ENCODE measurements at regions not wholly inside any gene's neighbourhood (a gene's known extent, or its start where the extent isn't known, plus 50 kb on each side); places are given as distances from the start of the nearest gene placed in this dataset.
"Not testable (repeated sequence)": the region's sequence is repeated elsewhere in the genome, so short reads cannot be mapped to it uniquely, and the experiment has no call there.

GRCh38 chr5:52139888-52140615, 647.7 kb upstream of the ITGA1 start:
- no peak overlapping the region for H3K27ac ChIP-seq (ENCODE audit: low read length)
- no peak overlapping the region for H2AFZ ChIP-seq (ENCODE audit: low read depth, low read length)
- TF ChIP-seq TAF1 (IDR thresholded peaks at IDR 0.05; ENCODE audit: low read depth) = no peak
- TF ChIP-seq EZH2 (IDR thresholded peaks at IDR 0.05; ENCODE audit: borderline replicate concordance, insufficient read depth, low read length, poor library complexity, severe bottlenecking) = no peak
- TF ChIP-seq SMC3 (conservative IDR thresholded peaks at IDR 0.05; ENCODE audit: poor library complexity) = no peak
- no peak for TF ChIP-seq EP300 (conservative IDR thresholded peaks at IDR 0.05; ENCODE audit: poor library complexity, severe bottlenecking)
- H3F3A ChIP-seq (ENCODE audit: insufficient read depth, low read length, poor library complexity, severe bottlenecking) = no peaks in the 10 kb centered on the region
- no peak overlapping the region for H3K4me2 ChIP-seq (ENCODE audit: low read length)
- H3K27me3 ChIP-seq (ENCODE audit: insufficient read depth, low read depth, low read length) = no peaks in the 10 kb centered on the region
- no peaks in the 10 kb centered on the region for H4K20me1 ChIP-seq (ENCODE audit: insufficient read depth)
- H3K36me3 ChIP-seq (ENCODE audit: insufficient read depth, low read length) = no peaks in the 10 kb centered on the region
- H3K9me2 ChIP-seq (ENCODE audit: insufficient read depth, low read length) = no peaks in the 10 kb centered on the region
- H3K4me3 ChIP-seq (ENCODE audit: low read length) = no peak overlapping the region
- no peaks in the 10 kb centered on the region for H3K79me2 ChIP-seq (replicated peaks; ENCODE audit: insufficient read depth, low read length)
- H3K9me3 ChIP-seq (ENCODE audit: low read length) = no peaks in the 10 kb centered on the region
- H3K9ac ChIP-seq (ENCODE audit: low read length) = no peak overlapping the region

- Histone ChIP-seq H3K9me2 (ENCODE audit: insufficient read depth, low read length) (no peaks in the 10 kb centered on the region), H3K27ac (ENCODE audit: low read length) (no peak overlapping the region), H3K9ac (ENCODE audit: low read length) (no peak overlapping the region), H3K79me2 (replicated peaks; ENCODE audit: insufficient read depth, low read length) (no peaks in the 10 kb centered on the region), H3K4me2 (ENCODE audit: low read length) (no peak overlapping the region), H3K4me3 (ENCODE audit: low read length) (no peak overlapping the region), H2AFZ (ENCODE audit: low read depth, low read length) (no peak overlapping the region), H3K27me3 (ENCODE audit: insufficient read depth, low read depth, low read length) (no peaks in the 10 kb centered on the region), H3K9me3 (ENCODE audit: low read length) (no peaks in the 10 kb centered on the region), H4K20me1 (ENCODE audit: insufficient read depth) (no peaks in the 10 kb centered on the region), H3F3A (ENCODE audit: insufficient read depth, low read length, poor library complexity, severe bottlenecking) (no peaks in the 10 kb centered on the region), H3K36me3 (ENCODE audit: insufficient read depth, low read length) (no peaks in the 10 kb centered on the region)
- TF ChIP-seq RAD21 (conservative IDR thresholded peaks at IDR 0.05) = no peak
Measured at GRCh38 chr5:52148679-52149078, 639.0 kb upstream of the ITGA1 start.

DNA sequence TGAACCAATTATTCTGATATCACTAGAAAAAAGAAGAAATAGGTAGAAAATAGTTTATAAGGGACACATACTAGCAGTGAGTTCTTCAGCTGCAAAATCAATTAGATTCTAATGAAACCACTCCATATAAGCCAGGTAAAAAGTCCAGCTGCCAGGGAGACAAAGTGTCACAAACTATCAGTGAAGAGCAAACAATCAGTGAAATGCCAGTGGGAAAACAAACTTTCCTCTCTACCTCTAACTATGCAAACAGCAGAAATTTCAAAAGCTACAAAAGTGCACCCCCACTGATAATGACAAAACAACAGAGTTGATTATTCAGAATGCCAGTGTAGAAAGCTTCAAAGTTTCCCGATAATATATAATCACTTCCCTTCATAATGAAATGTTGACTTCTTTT, 637.2 kb upstream of the ITGA1 start:
- Histone ChIP-seq H3K9ac (ENCODE audit: low read length) (no peak overlapping the region), H3K9me2 (ENCODE audit: insufficient read depth, low read length) (no peaks in the 10 kb centered on the region), H3K36me3 (ENCODE audit: insufficient read depth, low read length) (no peaks in the 10 kb centered on the region), H3F3A (ENCODE audit: insufficient read depth, low read length, poor library complexity, severe bottlenecking) (no peaks in the 10 kb centered on the region), H3K9me3 (ENCODE audit: low read length) (no peaks in the 10 kb centered on the region), H3K27me3 (ENCODE audit: insufficient read depth, low read depth, low read length) (no peaks in the 10 kb centered on the region), H3K4me2 (ENCODE audit: low read length) (no peak overlapping the region), H3K27ac (ENCODE audit: low read length) (no peak overlapping the region), H3K4me3 (ENCODE audit: low read length) (no peak overlapping the region), H2AFZ (ENCODE audit: low read depth, low read length) (no peak overlapping the region), H3K79me2 (replicated peaks; ENCODE audit: insufficient read depth, low read length) (no peaks in the 10 kb centered on the region), H4K20me1 (ENCODE audit: insufficient read depth) (no peaks in the 10 kb centered on the region)
- no peak for TF ChIP-seq EP300 (conservative IDR thresholded peaks at IDR 0.05; ENCODE audit: poor library complexity, severe bottlenecking)
- TF ChIP-seq SMC3 (conservative IDR thresholded peaks at IDR 0.05; ENCODE audit: poor library complexity) = no peak
- TF ChIP-seq TAF1 (IDR thresholded peaks at IDR 0.05; ENCODE audit: low read depth) = no peak
- no peak for TF ChIP-seq RAD21 (conservative IDR thresholded peaks at IDR 0.05)
- TF ChIP-seq POLR2AphosphoS5 (IDR thresholded peaks at IDR 0.05) = no peak
- TF ChIP-seq, protein P1, sequence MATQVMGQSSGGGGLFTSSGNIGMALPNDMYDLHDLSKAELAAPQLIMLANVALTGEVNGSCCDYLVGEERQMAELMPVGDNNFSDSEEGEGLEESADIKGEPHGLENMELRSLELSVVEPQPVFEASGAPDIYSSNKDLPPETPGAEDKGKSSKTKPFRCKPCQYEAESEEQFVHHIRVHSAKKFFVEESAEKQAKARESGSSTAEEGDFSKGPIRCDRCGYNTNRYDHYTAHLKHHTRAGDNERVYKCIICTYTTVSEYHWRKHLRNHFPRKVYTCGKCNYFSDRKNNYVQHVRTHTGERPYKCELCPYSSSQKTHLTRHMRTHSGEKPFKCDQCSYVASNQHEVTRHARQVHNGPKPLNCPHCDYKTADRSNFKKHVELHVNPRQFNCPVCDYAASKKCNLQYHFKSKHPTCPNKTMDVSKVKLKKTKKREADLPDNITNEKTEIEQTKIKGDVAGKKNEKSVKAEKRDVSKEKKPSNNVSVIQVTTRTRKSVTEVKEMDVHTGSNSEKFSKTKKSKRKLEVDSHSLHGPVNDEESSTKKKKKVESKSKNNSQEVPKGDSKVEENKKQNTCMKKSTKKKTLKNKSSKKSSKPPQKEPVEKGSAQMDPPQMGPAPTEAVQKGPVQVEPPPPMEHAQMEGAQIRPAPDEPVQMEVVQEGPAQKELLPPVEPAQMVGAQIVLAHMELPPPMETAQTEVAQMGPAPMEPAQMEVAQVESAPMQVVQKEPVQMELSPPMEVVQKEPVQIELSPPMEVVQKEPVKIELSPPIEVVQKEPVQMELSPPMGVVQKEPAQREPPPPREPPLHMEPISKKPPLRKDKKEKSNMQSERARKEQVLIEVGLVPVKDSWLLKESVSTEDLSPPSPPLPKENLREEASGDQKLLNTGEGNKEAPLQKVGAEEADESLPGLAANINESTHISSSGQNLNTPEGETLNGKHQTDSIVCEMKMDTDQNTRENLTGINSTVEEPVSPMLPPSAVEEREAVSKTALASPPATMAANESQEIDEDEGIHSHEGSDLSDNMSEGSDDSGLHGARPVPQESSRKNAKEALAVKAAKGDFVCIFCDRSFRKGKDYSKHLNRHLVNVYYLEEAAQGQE (IDR thresholded peaks at IDR 0.05; ENCODE audit: borderline replicate concordance) = no peak
- no peak for TF ChIP-seq MXI1 (conservative IDR thresholded peaks at IDR 0.05; ENCODE audit: poor library complexity, severe bottlenecking)
- TF ChIP-seq EZH2 (IDR thresholded peaks at IDR 0.05; ENCODE audit: borderline replicate concordance, insufficient read depth, low read length, poor library complexity, severe bottlenecking) = no peak
- TF ChIP-seq CTCF (IDR thresholded peaks at IDR 0.05; ENCODE audit: poor library complexity, severe bottlenecking) = no peak

GRCh38 chr5:52156809-52157208, 630.9 kb upstream of the ITGA1 start:
- not testable (repeated sequence) for H3K27me3 ChIP-seq (ENCODE audit: insufficient read depth, low read depth, low read length); H4K20me1 ChIP-seq (ENCODE audit: insufficient read depth); H3K4me3 ChIP-seq (ENCODE audit: low read length); H3K27ac ChIP-seq (ENCODE audit: low read length); H3F3A ChIP-seq (ENCODE audit: insufficient read depth, low read length, poor library complexity, severe bottlenecking); H3K9me2 ChIP-seq (ENCODE audit: insufficient read depth, low read length); H3K4me2 ChIP-seq (ENCODE audit: low read length); H3K36me3 ChIP-seq (ENCODE audit: insufficient read depth, low read length); H2AFZ ChIP-seq (ENCODE audit: low read depth, low read length); H3K9ac ChIP-seq (ENCODE audit: low read length); H3K79me2 ChIP-seq (replicated peaks; ENCODE audit: insufficient read depth, low read length); H3K9me3 ChIP-seq (ENCODE audit: low read length)

- not testable (repeated sequence) for H4K20me1 ChIP-seq (ENCODE audit: insufficient read depth); H3F3A ChIP-seq (ENCODE audit: insufficient read depth, low read length, poor library complexity, severe bottlenecking); H3K79me2 ChIP-seq (replicated peaks; ENCODE audit: insufficient read depth, low read length); H3K4me2 ChIP-seq (ENCODE audit: low read length); H3K9me2 ChIP-seq (ENCODE audit: insufficient read depth, low read length); H3K9me3 ChIP-seq (ENCODE audit: low read length); H2AFZ ChIP-seq (ENCODE audit: low read depth, low read length); H3K27me3 ChIP-seq (ENCODE audit: insufficient read depth, low read depth, low read length); H3K36me3 ChIP-seq (ENCODE audit: insufficient read depth, low read length); H3K4me3 ChIP-seq (ENCODE audit: low read length); H3K9ac ChIP-seq (ENCODE audit: low read length); H3K27ac ChIP-seq (ENCODE audit: low read length)
Measured at GRCh38 chr5:52165806-52166205, 621.9 kb upstream of the ITGA1 start.
